SH-SY5Y (cell line): ENCODE measurements at regions not wholly inside any gene's neighbourhood (a gene's known extent, or its start where the extent isn't known, plus 50 kb on each side); places are given as distances from the start of the nearest gene placed in this dataset.

ENCODE experiments used
- GATA2 ChIP-seq: IDR thresholded peaks from 2 replicates; pipeline ENCODE4 v1.6.1; 2011; ENCODE audit warnings: mild to moderate bottlenecking, low read depth, low read length
- GATA3 ChIP-seq: IDR thresholded peaks from 2 replicates; pipeline ENCODE4 v1.6.1; 2011; ENCODE audit warnings: low read depth, mild to moderate bottlenecking, low read length, moderate library complexity

- TF ChIP-seq GATA2 (no peak), GATA3 (no peak)
These were observed 262.8 kb downstream of the LMO4 start for GRCh38 chr1:87591492-87591891.

- TF ChIP-seq GATA3: no peak
- TF ChIP-seq GATA2: no peak
These were observed 263.5 kb downstream of the LMO4 start for GRCh38 chr1:87592156-87592555.

DNA sequence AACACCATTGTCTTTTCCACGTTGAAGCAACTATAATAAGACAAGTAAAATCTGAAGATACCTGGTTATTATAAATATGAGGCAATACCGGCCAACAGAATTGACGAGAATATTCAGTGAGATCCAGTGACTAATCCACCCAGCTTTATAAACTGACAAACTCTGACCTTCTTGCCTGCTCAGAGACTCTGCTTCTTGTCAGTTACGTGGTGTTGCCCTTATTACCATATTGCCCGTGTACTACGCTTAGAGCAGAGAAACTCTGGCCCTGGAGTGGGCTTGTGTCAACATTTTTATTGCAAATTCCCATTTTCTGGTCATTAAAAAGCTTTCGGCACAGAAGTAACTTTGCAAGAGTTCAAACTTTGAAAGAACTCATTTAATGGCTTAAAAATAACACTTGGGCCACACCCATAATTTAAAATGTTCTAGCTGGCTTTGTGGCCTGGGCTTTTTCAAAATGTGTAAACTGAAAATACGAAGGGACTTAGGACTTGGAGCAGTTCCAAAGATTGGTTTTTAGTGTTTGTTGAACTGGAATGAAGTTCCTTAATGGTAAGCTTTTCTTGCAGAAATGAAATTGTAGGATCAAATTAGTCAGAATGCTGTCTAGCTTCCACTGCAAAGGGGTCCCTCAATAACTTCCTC, 266.2 kb downstream of the LMO4 start:
- TF ChIP-seq GATA2 (no peak), GATA3 (no peak)

DNA sequence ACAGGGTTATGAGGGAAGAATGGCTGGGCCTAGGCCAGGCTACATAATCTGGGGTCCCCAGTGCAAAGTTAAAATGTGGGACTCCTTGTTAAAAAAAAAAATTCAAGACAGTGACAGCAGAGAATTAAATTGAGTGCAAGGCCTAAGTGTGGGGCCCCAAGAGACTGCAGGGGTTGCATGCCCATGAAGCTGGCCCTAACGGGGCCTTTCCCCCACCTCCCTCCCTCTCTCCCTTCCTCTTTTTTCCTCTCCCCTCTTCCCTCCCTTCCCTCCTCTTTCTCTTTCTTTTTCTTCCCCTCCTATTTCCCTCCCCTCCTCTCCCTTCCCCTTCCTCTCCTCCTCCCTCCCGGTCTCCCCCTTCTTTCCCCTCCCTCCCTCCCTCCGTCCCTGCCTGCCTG, 266.7 kb downstream of the LMO4 start:
- no peak for TF ChIP-seq GATA3
- no peak for TF ChIP-seq GATA2

DNA sequence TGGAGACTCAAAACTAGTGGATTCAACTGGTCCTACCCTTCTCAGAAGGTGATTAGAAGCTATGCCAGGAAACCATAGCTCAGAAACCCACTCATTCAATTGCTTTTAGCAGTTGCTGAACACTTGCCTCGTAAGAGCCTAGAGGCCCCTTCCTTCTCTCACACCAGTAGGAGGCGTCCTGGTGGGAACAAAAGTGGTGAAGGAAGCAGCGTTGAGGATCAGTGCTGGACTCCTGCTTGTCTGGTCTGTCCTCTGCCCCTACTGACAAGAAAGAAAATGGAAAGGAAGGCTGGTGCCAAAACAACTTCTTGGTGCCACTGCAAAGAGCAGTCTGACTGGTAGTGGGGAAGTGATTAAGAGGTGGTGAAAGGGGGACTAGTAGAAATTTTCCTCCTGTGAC, 269.7 kb downstream of the LMO4 start:
- no peak for TF ChIP-seq GATA3
- TF ChIP-seq GATA2: no peak

GRCh38 chr1:87599569-87599968, 270.9 kb downstream of the LMO4 start:
- TF ChIP-seq GATA3 (no peak), GATA2 (no peak)

DNA sequence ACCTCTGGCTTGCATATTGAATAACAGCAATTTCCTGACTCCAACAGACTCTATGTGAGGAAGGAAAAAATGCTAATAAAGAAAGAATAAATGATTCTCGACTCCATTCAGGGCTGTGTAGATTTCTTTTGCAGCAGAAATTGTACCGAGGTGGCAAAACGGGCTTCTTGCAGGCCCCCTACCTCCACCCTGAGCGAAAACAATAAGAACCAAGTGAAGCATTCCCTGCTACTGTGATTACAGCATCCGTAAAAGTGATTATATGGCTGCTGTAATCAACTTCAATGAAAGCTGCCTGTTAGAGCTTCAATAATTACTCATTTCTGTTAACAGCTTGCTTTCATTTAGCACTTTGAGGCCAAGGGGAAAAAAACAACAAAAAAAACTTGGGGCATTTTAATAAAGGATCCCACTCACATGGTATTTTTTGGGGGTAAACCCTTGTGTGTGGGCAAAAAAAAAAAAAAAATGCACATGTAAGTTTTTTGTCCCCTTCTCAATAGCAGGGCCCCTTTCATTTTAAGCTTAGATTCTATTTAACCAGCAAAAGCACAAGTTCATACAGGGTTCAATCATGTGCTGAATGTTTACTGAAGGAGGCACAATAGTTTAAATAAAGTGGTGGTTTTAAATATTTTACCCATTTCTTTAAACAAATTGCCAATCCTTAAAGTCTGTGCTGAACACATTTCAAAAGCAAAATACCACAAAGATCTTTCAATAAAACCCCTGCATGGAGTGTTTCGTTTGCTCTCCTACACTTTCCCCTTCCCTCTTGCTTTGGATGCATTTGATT, 271.6 kb downstream of the LMO4 start:
- TF ChIP-seq GATA3: no peak
- TF ChIP-seq GATA2: no peak

DNA sequence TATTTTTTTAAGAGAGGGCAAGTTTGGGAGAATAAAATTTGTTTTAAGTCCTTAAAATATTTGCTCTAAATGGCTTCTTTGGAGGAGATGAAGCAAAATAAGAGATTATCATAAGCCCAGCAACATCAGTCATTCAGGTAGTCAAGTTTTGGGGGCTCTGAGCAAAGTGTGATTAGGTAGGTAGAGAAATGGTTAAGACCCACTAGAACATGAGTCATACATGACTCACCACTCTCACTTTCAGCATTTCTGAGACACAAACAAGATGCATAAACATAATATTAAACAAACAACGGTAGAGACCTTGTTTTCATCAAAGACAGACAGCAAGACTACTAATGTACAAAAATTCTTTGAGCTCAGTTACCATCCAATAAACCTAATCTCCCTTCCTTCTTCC, 272.2 kb downstream of the LMO4 start:
- no peak for TF ChIP-seq GATA3
- no peak for TF ChIP-seq GATA2

DNA sequence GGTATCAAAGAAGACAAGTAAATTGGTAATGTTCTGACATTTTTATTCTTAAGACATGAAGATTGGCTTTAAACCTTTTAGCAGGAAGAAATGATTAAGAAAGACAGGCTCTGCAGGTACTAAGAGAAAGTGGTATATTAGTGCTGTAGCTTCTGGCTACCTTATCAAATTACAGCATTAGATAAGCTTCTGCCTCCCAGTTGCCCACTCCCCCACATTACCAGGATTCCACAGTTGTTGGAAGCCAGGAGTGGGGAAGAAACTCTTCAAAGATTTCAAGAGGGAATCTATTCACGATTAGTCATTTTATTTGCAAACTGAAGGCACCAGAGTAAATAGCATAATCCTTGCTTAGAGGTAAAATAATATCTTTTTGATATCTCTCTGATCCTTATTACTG, 274.9 kb downstream of the LMO4 start:
- TF ChIP-seq GATA3 (no peak), GATA2 (no peak)

DNA sequence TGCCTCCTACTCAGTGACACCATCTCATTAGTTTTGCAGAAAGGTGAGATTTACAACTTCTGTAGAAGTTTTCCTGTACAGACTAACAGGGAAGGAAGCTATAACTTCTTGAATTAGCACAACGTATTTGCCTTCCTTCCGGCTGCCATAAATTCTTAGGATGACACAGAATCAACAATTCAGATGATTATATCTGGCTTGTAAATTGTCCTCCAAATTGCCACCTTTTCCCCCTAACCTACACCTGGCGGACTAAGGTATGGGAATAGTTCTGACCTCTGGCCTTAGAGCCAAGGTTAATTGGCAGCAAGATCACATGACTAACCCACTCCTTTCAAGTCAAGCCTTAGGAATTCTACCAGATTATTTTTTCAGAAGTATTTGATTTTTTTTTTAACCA, 284.3 kb downstream of the LMO4 start:
- no peak for TF ChIP-seq GATA2
- TF ChIP-seq GATA3: no peak

GRCh38 chr1:87615491-87615890, 286.8 kb downstream of the LMO4 start:
- no peak for TF ChIP-seq GATA2
- no peak for TF ChIP-seq GATA3

GRCh38 chr1:87615901-87616300, 287.2 kb downstream of the LMO4 start:
- TF ChIP-seq GATA2 (no peak), GATA3 (no peak)

GRCh38 chr1:87620807-87621206, 292.1 kb downstream of the LMO4 start:
- no peak for TF ChIP-seq GATA3
- no peak for TF ChIP-seq GATA2

GRCh38 chr1:87629673-87630072, 301.0 kb downstream of the LMO4 start:
- TF ChIP-seq GATA2: no peak
- no peak for TF ChIP-seq GATA3

GRCh38 chr1:87632232-87632631, 303.6 kb downstream of the LMO4 start:
- TF ChIP-seq GATA2 (no peak), GATA3 (no peak)
